KG1 (cell line): ENCODE measurements at regions not wholly inside any gene's neighbourhood (a gene's known extent, or its start where the extent isn't known, plus 50 kb on each side); places are given as distances from the start of the nearest gene placed in this dataset.
"Not testable (repeated sequence)": the region's sequence is repeated elsewhere in the genome, so short reads cannot be mapped to it uniquely, and the experiment has no call there.

Experiments used
- DNase-seq: peaks from one replicate; lab custom pipeline; 2025; lab: John Stamatoyannopoulos, UW

- DNase-seq, result no peak
Measured at GRCh38 chr10:4230036-4230435, 445.0 kb upstream of the KLF6 start.

- no peak for DNase-seq
Measured at GRCh38 chr10:4229106-4229505, 444.1 kb upstream of the KLF6 start.

- DNase-seq, result no peak
Measured at GRCh38 chr10:4227586-4227985, 442.6 kb upstream of the KLF6 start.

GRCh38 chr10:4226941-4227540 is 442.0 kb upstream of the KLF6 start:
- DNase-seq, result no peak

- DNase-seq, result no peak
Measured at GRCh38 chr10:4224178-4224577, 439.2 kb upstream of the KLF6 start.

- DNase-seq, result not testable (repeated sequence)
Measured at GRCh38 chr10:4221310-4221709, 436.3 kb upstream of the KLF6 start.

GRCh38 chr10:4219901-4220300 is 434.9 kb upstream of the KLF6 start:
- DNase-seq, result no peak

GRCh38 chr10:4217653-4218052 is 432.6 kb upstream of the KLF6 start:
- DNase-seq, result no peak

GRCh38 chr10:4217187-4217586 is 432.2 kb upstream of the KLF6 start:
- DNase-seq, result no peak

- DNase-seq, result no peak
Measured at GRCh38 chr10:4216726-4217125, 431.7 kb upstream of the KLF6 start.

- no peak for DNase-seq
Measured at GRCh38 chr10:4215963-4216575, 431.1 kb upstream of the KLF6 start.

- DNase-seq, result no peak
Measured at GRCh38 chr10:4215485-4215884, 430.5 kb upstream of the KLF6 start.

- DNase-seq, result no peak
Measured at GRCh38 chr10:4214908-4215307, 429.9 kb upstream of the KLF6 start.

- DNase-seq, result no peak
Measured at GRCh38 chr10:4213441-4213840, 428.4 kb upstream of the KLF6 start.

GRCh38 chr10:4212111-4212630 is 427.2 kb upstream of the KLF6 start:
- DNase-seq, result no peak

- DNase-seq, result no peak
Measured at GRCh38 chr10:4208499-4208898, 423.5 kb upstream of the KLF6 start.

- DNase-seq, result no peak
Measured at GRCh38 chr10:4205113-4205512, 420.1 kb upstream of the KLF6 start.

GRCh38 chr10:4202938-4203337 is 417.9 kb upstream of the KLF6 start:
- DNase-seq, result no peak

- no peak for DNase-seq
Measured at GRCh38 chr10:4201866-4202825, 417.1 kb upstream of the KLF6 start.

- DNase-seq, result no peak
Measured at GRCh38 chr10:4199196-4199595, 414.2 kb upstream of the KLF6 start.

GRCh38 chr10:4198216-4198615 is 413.2 kb upstream of the KLF6 start:
- DNase-seq, result no peak

- no peak for DNase-seq
Measured at GRCh38 chr10:4197676-4198075, 412.7 kb upstream of the KLF6 start.
